ENCODE measurements at regions not wholly inside any gene's neighbourhood (a gene's known extent, or its start where the extent isn't known, plus 50 kb on each side); places are given as distances from the start of the nearest gene placed in this dataset.

DNA sequence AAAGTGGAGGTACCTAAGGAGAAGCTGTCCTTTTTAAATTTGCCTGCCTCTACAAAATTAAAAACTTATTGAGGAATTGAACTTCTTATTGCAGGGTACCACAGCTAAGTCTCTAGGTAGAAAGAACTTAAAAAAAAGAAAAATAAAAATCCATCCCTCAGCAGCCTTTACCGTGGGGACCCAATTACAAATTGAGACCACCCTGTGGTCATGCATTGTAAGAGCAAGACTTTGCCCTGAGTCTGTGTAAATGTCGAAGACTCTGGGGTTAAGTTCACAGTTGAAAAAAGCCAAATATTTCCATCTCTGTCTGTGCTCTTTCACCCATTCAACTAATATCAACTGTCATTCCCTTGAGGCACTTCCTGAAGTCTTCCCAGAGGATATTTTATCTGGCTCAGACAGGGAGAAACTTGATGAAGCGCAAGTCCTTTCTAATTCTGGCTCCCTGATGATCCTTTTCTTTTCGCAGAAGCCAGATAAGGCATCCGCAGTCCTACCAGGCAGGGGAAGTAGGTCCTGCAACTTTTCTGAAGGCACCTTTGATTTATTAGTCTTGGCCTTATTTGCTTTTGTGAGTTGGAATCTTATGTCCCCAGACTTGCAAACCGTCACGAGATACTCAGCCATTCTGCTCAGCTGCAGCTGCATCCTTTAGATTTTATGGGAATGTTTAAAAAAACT is 323.8 kb upstream of the WWC1 start:
- no peak for DNase-seq

DNA sequence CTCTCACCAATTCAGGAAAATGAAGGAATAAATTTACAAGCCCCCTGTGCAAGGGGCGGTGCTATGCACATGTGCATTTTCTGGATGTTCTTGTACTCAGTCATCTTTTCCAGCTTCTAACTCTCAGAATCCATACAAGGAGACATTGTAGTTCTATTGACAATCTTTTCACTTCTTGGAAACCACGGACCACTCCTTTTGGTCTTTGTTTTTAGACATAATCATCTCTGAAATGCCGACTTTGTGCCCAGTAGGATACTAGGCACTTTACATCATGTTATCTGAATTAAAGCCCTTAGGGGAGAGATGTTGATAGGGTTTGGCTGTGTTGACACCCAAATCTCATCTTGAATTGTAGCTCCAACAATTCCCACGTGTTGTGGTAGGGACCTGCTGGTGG is 322.6 kb upstream of the WWC1 start:
- no peak for DNase-seq

DNA sequence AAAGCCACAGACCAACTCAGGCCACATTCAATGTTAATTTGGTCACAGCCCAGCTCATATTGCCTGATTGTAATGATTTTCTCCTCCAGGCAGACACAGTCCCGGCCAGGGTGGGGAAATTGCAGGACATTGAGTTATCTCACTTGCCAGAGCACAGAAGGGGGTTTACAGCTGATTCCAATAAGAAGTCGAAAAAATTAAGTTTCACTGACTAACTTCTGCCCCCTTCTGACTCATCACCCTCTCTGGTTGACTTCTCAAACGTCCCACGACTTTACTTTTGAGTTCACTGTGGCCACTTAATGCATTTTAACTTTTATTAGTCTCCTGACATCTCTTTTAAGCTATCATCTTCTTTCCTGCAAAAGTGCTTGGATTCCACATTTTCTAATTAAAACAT is 321.4 kb upstream of the WWC1 start:
- no peak for DNase-seq

DNA sequence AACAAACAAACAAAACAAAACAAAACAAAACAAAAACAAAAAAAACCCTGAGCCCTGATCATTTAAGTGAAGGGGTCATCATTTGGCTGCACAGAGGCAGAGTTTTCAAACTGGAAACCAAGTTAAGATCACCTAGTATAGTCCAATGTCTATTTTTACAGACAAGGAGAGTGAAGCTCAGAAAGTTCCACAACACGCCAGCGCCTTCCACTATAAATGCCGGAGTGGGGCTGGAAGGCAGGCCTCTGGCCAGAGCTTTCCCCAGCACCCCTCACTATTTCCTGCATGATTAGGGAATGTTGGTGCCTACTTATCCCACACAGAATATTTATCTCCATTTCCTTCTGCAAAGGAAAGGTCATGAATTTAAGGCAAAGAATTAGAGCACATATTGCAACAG is 319.7 kb upstream of the WWC1 start:
- no peak for DNase-seq

DNA sequence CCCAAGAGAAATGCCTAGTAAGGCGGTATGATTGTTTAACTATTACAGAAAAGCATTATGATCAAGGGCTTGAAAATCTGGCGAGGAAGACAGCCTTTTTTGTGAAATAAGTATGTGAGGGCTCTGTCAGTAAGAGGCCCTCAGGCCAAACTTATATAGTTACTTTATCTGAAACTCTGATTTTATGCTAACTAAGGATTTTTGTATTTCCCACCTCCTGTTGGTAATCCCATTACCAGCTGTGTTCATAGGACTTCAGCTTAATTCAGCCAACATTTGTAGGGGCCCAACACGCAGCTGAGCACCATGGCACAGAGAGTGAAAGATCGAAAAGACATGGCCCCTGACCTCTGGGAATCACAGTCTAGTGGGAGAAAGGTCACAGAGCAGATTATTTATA is 318.3 kb upstream of the WWC1 start:
- no peak for DNase-seq

DNA sequence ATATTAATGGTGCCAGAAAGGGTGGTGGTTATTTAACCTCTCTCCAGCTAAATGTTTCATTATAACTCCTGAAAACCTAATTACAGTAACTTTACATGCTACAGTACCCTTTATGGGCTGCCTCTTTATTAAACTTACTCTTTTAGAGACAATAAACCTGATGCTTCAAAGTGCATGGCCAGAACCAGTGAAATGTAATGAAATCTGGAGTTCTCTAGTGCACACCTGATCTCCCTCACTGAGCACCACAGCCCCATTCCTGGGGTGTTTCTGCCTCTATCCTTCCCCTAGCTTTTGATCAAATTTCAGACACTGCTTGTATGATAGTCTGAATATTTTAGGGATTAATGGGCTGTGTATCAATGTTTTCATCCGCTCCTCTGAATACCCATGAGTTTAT is 306.5 kb upstream of the WWC1 start:
- DNase-seq, result no peak

DNA sequence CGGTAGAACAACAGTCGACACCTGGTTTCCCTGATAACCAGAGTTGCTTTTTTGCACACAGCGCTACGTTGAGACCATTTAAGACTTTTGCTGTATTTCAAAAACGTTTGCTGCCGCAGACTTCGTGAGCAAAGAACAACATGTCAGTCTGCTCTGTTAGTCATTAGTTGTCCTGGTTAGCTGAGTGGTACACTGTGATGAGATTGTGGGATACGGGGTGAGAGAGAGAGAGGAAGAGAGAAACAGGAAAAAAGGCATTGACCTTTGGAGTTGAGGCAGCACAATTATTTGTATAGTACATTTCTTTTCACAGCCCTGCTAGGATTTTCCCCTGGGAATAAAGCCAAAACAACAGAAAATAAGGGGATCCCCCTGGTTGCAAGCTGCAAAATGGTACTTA is 306.1 kb upstream of the WWC1 start:
- DNase-seq, result no peak

DNA sequence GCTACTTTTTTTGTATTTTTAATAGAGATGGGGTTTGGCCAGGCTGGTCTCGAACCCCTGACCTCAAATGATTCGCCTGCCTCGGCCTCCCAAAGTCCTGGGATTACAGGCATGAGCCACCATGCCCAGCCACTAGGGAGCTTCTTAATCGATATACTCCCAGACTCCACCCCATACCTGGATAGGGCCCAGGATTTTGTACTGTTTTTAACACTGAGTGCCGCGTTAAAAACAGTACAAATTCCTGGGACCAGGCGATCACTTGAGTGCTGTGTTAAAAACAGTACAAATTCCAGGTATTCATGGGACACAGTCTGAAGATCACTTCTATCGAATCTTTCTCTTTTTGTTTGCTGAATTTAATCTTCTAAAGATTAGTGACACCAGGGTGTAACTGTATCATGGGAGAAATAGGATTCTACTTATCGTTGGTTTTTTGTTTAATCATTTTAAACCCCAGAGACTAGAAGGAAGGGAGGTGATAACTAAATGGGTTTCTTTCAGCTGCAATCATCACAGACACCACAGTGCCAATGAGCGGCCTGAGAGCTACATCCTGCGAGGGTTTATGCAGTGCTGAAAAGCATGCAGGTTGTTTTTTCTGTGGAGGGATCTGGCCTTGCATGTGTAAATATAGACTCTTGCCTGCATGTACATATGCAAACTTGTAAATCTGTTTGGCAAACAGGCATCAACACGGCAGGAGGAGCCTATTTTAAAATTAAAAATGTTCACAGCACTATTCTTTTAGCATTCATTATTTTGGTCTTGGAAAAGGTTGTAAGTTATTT is 303.8 kb upstream of the WWC1 start:
- no peak for DNase-seq

DNA sequence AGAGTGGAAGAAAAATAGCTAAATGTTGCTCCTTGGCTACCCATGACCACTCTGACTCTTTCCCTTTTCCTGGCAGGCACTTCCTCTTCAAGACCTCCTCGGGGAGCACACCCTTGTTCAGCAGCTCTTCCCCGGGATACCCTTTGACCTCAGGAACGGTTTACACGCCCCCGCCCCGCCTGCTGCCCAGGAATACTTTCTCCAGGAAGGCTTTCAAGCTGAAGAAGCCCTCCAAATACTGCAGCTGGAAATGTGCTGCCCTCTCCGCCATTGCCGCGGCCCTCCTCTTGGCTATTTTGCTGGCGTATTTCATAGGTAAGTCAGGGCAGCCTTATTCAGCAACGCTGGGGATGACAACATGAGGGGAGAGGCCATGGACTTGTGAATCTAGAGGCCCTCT is 298.6 kb upstream of the WWC1 start:
- no peak for DNase-seq

DNA sequence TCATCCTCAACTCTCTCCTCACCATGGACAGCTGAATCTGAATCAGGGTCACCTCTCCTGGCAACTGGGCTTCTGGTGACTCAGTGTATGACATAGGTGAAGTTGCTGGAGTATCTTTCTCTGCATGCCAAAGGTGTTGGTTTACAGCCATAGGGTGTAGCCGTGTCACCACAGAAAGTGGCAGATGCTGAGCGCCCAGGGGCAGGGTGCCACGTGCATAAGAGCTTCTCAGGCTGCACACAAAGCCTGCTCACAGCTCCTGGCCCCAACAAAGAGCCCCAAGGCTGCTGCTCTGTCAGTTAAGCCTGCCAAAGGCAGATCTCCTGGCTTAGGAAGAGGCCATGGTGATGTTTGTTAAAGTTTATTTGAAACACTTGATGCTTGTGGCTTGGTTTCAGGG is 297.7 kb upstream of the WWC1 start:
- DNase-seq, result no peak

DNA sequence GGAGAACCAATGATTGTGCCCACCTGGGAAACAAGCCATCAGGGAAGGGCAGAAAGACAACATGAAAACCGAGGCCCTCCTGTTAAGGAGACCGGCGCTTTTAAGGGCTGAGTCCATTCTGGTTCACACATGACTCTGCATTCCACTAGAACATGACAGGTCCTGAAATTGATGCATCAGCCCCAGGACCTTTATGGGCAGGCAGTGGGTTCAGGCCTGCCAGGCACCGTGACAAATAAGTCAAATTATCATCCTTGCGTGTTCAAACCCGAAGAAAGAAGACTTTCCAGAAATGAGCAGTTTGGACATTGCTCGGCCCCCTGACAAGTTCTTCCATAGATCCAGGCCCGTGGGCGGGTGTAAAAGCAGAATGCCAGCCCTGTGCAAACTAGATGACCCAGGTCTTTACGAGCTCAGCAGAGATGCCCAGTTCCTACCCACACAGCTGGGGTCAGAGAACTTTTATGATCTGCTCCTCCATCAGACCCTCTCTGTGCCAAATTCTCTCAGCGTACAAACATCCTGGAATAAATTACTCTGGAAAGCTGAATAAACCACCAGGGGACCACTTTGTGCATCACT is 295.5 kb upstream of the WWC1 start:
- DNase-seq, result no peak

DNA sequence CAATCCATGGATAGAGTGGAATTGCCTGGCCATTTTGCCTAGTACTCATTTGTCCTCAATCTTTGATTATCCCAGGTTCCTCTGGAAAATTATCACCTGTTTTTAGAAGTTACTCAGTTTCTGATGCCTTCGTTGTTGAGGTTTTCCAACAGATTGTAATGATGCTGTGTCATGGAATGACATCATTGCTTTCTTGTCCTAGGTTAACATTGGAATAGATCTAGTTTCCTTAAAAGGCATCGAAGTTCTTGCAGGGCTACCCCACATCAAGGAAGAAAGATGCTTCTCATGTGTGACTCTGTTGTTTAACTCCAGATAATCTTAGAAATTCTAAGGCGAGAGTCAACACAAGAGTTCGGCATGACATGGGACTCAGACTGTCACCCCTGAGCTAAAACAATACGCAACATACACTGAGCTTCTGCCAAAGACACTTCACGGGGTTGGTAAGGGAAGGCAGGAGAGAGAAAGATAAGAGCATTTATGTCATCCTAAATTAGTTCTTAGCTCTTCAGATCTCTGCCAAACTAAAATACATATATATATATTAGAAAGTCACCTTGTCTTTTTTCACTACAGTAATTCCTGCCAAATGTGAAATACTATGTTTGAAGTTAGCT is 293.2 kb upstream of the WWC1 start:
- DNase-seq, result no peak

DNA sequence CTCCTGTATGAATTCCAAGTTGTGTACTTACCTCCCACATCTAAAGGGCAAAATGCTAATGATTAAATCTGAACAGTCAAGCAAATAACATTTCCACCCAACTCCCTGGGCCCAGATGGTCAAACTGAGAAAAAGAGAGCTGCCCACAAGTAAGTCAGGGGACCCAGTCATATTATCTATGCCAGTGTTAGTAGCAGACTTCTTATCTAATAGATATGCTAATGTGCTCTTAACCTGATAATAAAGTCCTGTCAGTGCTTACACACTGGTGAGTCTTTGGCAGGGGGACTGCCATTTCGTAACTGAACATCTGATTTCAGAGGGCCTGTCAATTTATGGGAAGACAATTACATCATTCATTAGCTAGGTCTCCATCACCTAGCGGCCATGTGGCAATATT is 292.3 kb upstream of the WWC1 start:
- no peak for DNase-seq

DNA sequence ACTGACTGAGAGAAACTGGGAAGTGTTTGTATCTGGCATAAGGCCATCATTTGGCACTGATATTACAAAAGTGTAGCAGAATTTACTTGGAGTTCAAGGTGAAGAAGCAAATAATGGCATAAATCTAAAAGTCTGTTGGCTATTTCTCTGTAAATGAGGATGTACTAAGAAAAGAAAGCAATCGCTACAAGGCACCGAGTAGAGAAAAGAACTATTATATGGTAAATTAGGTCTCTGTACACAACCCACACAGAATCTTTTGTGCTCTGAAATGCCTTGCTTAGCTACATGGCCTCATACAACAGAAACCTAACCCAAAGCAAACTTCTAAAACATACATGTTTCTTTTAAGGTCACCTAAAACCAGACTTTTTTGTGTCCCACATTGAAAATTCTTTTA is 290.1 kb upstream of the WWC1 start:
- DNase-seq, result no peak

DNA sequence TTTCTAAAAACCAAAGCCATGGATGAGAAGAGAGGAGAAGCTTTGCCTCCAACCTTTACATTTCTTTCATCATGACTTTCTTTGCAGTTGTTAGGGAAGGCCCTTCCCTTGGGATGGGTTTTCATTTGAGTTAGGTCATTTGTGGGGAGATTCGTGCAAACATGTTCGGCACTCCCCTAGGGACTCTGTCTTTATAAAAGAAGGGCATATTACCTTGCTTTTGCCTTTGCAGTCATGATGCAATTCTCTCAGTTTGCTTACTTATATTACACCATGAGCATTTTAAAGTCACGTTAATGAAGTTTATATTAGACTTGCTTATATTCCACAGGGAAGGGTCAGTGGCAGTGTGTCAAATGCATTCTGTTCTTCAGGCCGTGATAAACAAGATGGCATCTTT is 289.3 kb upstream of the WWC1 start:
- no peak for DNase-seq

DNA sequence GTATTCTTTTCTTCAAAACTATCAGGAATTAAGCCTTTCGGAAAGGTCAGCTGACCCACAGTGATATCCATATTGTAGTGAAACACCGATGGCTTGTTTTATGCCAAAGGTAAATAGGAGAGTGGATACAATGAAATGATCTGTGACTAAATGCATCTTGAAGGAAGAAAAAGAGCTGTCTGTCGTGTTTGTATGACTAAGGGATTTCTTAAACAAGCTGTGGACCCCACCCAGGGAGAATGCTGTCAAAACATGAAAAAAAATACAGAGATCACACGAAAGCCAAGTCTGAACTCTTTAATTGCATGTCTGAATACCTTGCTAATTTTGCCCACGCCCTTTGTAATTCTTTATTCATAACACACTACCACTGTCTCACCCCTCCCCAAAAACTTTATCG is 286.4 kb upstream of the WWC1 start:
- DNase-seq, result no peak

DNA sequence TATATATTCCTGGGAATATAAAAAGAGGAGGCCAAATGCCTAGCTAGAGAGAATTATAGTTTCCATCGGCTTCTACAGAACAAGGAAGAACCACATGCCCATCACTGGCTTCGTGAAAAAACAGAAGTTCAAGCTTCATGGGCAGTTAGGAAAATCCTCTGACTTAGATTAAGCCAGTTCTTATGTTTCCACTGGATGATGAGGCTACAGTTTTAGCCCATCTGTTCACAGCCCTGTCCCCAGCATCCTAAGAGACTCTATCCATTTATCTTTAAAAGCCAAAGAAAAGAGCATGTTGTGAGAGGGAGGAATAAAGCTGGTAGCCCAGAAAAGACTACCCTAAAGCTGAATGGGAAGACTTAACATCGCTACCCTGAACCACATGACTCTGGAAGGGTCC is 285.5 kb upstream of the WWC1 start:
- no peak for DNase-seq

DNA sequence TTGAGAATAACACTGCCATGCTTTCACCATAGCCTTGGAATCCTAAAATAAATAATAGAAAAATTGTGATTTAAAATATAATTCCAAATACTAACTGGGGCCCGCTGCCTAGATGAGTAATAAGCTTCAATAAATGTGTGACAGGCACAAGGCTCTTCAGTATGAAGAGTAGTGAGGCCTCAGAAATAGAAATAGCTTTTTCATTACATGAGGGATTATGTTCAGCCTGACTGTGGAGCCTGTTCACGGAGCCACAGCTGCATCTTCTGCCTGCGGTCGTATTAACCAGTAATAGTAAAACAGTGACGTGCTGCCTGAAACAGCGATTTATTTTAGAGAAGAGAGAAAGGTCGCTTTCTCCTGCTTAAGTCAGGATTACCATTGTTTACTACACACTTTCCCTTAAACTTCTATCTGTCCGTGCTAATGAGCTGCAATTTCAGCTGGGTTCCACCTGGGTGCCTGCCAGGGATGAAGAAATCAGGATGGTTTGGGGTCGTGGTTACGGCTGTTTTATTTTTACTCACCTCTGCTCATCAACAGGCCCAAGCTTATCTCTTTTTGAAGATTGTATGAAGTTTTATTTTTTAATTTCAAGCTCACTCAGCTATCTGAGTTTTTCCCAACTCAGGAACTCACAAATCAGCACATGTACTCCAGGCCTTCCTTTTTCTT is 284.9 kb upstream of the WWC1 start:
- DNase-seq, result no peak

DNA sequence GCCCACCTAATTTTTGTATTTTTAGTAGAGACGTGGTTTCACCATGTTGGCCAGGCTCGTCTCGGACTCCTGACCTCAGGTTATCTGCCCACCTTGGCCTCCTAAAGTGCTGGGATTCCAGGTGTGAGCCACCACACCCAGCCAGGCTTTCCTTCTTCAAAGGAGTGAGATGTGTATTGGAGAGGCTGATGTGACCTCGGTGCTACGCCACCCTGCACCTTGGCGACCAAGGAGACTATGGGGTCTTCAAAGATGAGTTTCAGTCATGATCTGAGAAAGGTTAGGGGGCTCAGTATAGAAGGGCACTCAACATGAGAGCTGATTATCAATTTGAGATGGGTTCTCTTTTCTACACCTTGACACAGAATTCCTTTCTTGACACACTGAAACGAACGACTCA is 284.2 kb upstream of the WWC1 start:
- no peak for DNase-seq

DNA sequence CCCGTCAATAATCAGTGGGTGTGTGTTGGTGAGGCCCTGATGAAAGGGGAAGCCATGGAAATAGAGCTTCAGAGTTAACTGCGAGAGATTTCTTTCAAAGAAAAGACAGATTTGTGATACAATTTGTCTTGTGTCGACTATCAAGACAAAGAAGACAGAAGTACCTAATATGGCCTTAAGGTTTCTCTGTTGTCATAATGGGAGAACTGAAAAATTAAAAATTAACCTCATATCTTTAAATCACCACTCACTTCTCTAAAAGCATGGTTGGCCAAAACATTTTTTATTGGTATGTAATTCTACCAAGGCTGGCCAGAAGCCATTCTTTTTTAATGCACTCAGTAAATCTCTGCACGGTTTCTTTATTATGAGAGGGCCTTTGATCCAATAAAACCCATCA is 282.9 kb upstream of the WWC1 start:
- no peak for DNase-seq

DNA sequence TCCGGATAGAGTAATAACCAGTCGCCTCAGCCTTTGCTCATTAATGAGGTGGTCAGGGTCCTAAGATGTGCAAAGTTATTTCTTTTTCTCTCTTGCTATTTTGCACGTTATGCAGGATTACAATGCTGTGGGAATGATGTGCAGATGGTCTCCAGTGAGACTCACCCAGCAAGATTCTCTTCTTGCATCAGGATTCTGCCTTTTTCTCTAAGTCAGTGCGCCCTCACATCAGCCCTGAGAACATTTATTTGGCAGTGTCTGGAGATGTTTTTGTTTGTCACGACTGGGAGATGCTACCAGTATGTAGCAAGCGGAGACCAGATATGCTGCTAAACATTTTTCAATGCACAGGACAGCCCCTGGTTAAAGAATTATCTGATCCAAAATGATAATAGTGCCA is 280.3 kb upstream of the WWC1 start:
- no peak for DNase-seq

DNA sequence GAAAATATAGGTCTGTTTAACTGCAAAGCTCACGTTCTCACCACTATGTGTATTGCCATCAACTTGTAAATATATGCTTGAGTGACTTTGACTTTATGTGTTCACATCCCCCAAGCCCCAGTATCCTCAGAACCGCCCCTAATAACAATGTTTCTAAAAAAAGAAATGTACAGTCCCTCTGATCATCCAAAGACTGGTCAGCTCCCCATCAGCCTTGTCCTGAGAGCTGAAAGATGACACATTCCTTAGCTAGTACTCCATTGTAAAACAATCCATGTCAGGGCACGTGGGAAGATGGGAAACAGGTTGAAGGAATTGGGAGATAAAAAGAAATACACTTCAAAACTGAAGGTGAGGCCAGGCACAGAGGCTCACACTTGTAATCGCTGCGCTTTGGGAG is 279.4 kb upstream of the WWC1 start:
- no peak for DNase-seq

DNA sequence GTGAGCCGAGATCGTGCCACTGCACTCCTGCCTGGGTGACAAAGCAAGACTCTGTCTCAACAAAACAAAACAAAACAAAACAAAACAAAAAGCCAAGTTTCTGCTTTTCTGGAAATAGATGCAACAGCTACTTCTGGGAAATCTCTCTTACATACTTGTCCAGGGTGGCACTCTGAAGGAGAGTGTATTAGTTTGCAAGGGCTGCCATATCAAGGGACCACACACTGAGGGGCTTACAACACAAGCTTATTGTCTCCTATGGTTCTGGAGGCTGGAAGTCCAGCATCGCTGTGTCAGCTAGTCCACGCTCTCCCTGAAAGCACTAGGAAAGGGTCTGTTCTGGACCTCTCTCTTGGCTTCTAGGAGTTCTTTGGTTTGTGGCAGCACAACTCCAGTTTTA is 277.9 kb upstream of the WWC1 start:
- no peak for DNase-seq
